Spleen (tissue), 11 donors: ENCODE measurements at regions not wholly inside any gene's neighbourhood (a gene's known extent, or its start where the extent isn't known, plus 50 kb on each side); places are given as distances from the start of the nearest gene placed in this dataset.

Experiments used
- DNase-seq: peaks from one replicate; pipeline ENCODE4 v3.0.0-alpha.2; 2020
- H3K27ac ChIP-seq, 8 donors: fragments of 200-600 bp; sonication (generic) in 7 of 8; 1 replicate in 4 of 8; 2 replicates in 4 of 8; pipeline versions ENCODE4 v1.5.0 to v1.8.0; 2016 to 2021; ENCODE audit warnings: inconsistent platforms in 4 of 8, mild to moderate bottlenecking in 4 of 8, moderate library complexity in 1 of 8
- H3K27me3 ChIP-seq, 7 donors: fragments of 200-600 bp; sonication (generic) in 6 of 7; replicated peaks in 1 of 7; 1 replicate in 4 of 7; 2 replicates in 3 of 7; pipeline versions ENCODE4 v1.5.0 to v1.8.0; 2016 to 2021; ENCODE audit warnings: inconsistent platforms in 3 of 7, mild to moderate bottlenecking in 1 of 7
- H3K36me3 ChIP-seq, 6 donors: fragments of 200-600 bp; sonication (generic) in 5 of 6; 1 replicate in 4 of 6; 2 replicates in 2 of 6; pipeline versions ENCODE4 v1.5.0 to v1.8.0; 2016 to 2021; ENCODE audit warnings: inconsistent platforms in 2 of 6
- H3K4me1 ChIP-seq, 6 donors: fragments of 200-600 bp; sonication (generic) in 5 of 6; 1 replicate in 3 of 6; 2 replicates in 3 of 6; pipeline versions ENCODE4 v1.5.0 to v1.8.0; 2016 to 2021; ENCODE audit warnings: inconsistent platforms in 3 of 6
- H3K4me3 ChIP-seq, 8 donors: fragments of 200-600 bp; sonication (generic) in 7 of 8; 1 replicate in 4 of 8; 2 replicates in 4 of 8; pipeline versions ENCODE4 v1.5.0 to v1.8.0; 2016 to 2021; ENCODE audit warnings: inconsistent platforms in 4 of 8, mild to moderate bottlenecking in 4 of 8, moderate library complexity in 2 of 8
- H3K9me3 ChIP-seq, 8 donors: fragments of 200-600 bp; sonication (generic) in 7 of 8; 1 replicate in 4 of 8; 2 replicates in 4 of 8; pipeline versions ENCODE4 v1.5.0 to v1.8.0; 2016 to 2021; ENCODE audit warnings: inconsistent platforms in 4 of 8
- CTCF ChIP-seq, 11 experiments: fragments of 200-600 bp in 7 of 11; fragments of 450-650 bp in 4 of 11; sonication (generic) in 4 of 11; IDR thresholded peaks in 8 of 11; conservative IDR thresholded peaks in 3 of 11; 1 replicate in 7 of 11; 2 replicates in 4 of 11; pipeline versions ENCODE4 v1.4.0 to v1.8.0; 2016 to 2021; ENCODE audit warnings: antibody characterized with exemption in 11 of 11, inconsistent platforms in 4 of 11, mild to moderate bottlenecking in 1 of 11
- POLR2A ChIP-seq, 3 donors: fragments of 450-650 bp; IDR thresholded peaks; one replicate each; pipeline ENCODE4 v1.5.1; 2017; ENCODE audit warnings: antibody characterized with exemption in 3 of 3, mild to moderate bottlenecking in 1 of 3
- POLR2AphosphoS5 ChIP-seq, 3 donors: sonication (generic); formaldehyde crosslinking; IDR thresholded peaks; one replicate each; pipeline ENCODE4 v1.5.1; 2017; ENCODE audit warnings: antibody characterized with exemption in 3 of 3
- WGBS, 5 donors: extraction: QIAGEN DNeasy Blood & Tissue Kit in 3 of 5; methylation state at CpG; one replicate each; pipeline versions ENCODE4 v1.1.5 to v1.1.7; 2013 to 2018; 5-methylcytosine and 5-hydroxymethylcytosine counted together
- intact Hi-C: fragments of 100-400 bp; cut with DNase I; formaldehyde crosslinking; loops from one replicate; pipeline ENCODE4 v1.15.0; 2023; ENCODE audit warnings: low total_unique reads
- donor health status: healthy with polysubstance abuse.
- donor health status: DM: no; HTN: no; CAD: no; lungs with moderate emphysema.
- donor health status: DM: no; HTN: no; CAD: no.
- donor health status: Bipolar disorder and iron deficiency.
- donor health status: healthy.
- donor health status: DM: no; HTN: no; CAD: no.
- donor health status: DM: yes; HTN: yes; CAD: no.

GRCh38 chr12:18953505-18953904 is 176.0 kb upstream of the PLEKHA5 start:
- Histone ChIP-seq H3K27ac (no peak overlapping the region), H3K9me3 (no peaks in the 10 kb centered on the region), H3K4me1 (no peaks in the 10 kb centered on the region), H3K4me3 (no peak overlapping the region), H3K36me3 (no peaks in the 10 kb centered on the region), H3K27me3 (peaks cover 0 to 3% (median 0%) of the 10 kb centered on the region in 7 donors)
- intact Hi-C loops: no loop called here
- 13 to 29% (median 17%) methylated on average over 1 of the region's 1 CpG for WGBS, 5 donors
- no peak for DNase-seq
- TF ChIP-seq POLR2A (IDR thresholded peaks at IDR 0.05): no peak
- TF ChIP-seq CTCF (IDR thresholded peaks at IDR 0.05 in 8 of 11, conservative IDR thresholded peaks at IDR 0.05 in 3 of 11): no peak
- no peak for TF ChIP-seq POLR2AphosphoS5 (IDR thresholded peaks at IDR 0.05)

- Histone ChIP-seq H3K4me1 (no peaks in the 10 kb centered on the region), H3K36me3 (no peaks in the 10 kb centered on the region), H3K27me3 (peaks cover 0 to 3% (median 0%) of the 10 kb centered on the region in 7 donors), H3K27ac (no peak overlapping the region), H3K9me3 (no peaks in the 10 kb centered on the region), H3K4me3 (no peak overlapping the region)
- DNase-seq: no peak
- TF ChIP-seq POLR2AphosphoS5 (IDR thresholded peaks at IDR 0.05) (no peak), POLR2A (IDR thresholded peaks at IDR 0.05) (no peak), CTCF (IDR thresholded peaks at IDR 0.05 in 8 of 11, conservative IDR thresholded peaks at IDR 0.05 in 3 of 11) (no peak)
- 66 to 79% (median 73%) methylated on average over 3 of the region's 3 CpGs for WGBS, 5 donors
- intact Hi-C loops: no loop called here
Observed at GRCh38 chr12:18955594-18955993, 173.9 kb upstream of the PLEKHA5 start.

GRCh38 chr12:18965203-18965602 is 164.3 kb upstream of the PLEKHA5 start:
- H3K36me3 ChIP-seq: no peaks in the 10 kb centered on the region
- no peaks in the 10 kb centered on the region for H3K4me1 ChIP-seq
- no peaks in the 10 kb centered on the region for H3K9me3 ChIP-seq
- intact Hi-C loops: no loop called here
- no peaks in the 10 kb centered on the region for H3K27me3 ChIP-seq
- H3K4me3 ChIP-seq: no peak overlapping the region
- TF ChIP-seq CTCF (IDR thresholded peaks at IDR 0.05 in 8 of 11, conservative IDR thresholded peaks at IDR 0.05 in 3 of 11) (no peak), POLR2A (IDR thresholded peaks at IDR 0.05) (no peak), POLR2AphosphoS5 (IDR thresholded peaks at IDR 0.05) (no peak)
- 74 to 87% (median 79%) methylated on average over 2 of the region's 2 CpGs for WGBS, 5 donors
- no peak for DNase-seq
- no peak overlapping the region for H3K27ac ChIP-seq

GRCh38 chr12:18966954-18967353 is 162.6 kb upstream of the PLEKHA5 start:
- no peaks in the 10 kb centered on the region for H3K36me3 ChIP-seq
- H3K27me3 ChIP-seq: no peaks in the 10 kb centered on the region
- no peaks in the 10 kb centered on the region for H3K4me1 ChIP-seq
- no peak for TF ChIP-seq CTCF (IDR thresholded peaks at IDR 0.05 in 8 of 11, conservative IDR thresholded peaks at IDR 0.05 in 3 of 11)
- TF ChIP-seq POLR2AphosphoS5 (IDR thresholded peaks at IDR 0.05): no peak
- TF ChIP-seq POLR2A (IDR thresholded peaks at IDR 0.05): no peak
- H3K9me3 ChIP-seq: no peaks in the 10 kb centered on the region
- no peak overlapping the region for H3K4me3 ChIP-seq
- H3K27ac ChIP-seq: no peak overlapping the region
- no peak for DNase-seq
- 84 to 99% (median 94%) methylated on average over 3 of the region's 3 CpGs for WGBS, 5 donors
- intact Hi-C loops: no loop called here
